Fibroblast of lung (primary cell): ENCODE measurements at regions not wholly inside any gene's neighbourhood (a gene's known extent, or its start where the extent isn't known, plus 50 kb on each side); places are given as distances from the start of the nearest gene placed in this dataset.

ENCODE experiments used
- DNase-seq, 2 donors: peaks; one replicate each; pipeline versions ENCODE4 v3.0.0 to v3.0.0-alpha.2; 2010; ENCODE audit warnings: low read depth in 2 of 2
- H2AFZ ChIP-seq: 2 replicates; pipeline ENCODE4 v1.5.1; 2012; ENCODE audit warnings: low read length, control low read depth, inconsistent platforms
- H3K27ac ChIP-seq: 2 replicates; pipeline ENCODE4 v1.5.1; 2011; ENCODE audit warnings: low read length, control low read depth; ENCODE audit not compliant: insufficient read depth
- H3K27me3 ChIP-seq: 2 replicates; pipeline ENCODE4 v1.5.1; 2011; ENCODE audit warnings: mild to moderate bottlenecking, low read length; ENCODE audit not compliant: control insufficient read depth, insufficient read depth
- H3K36me3 ChIP-seq: 2 replicates; pipeline ENCODE4 v1.5.1; 2011; ENCODE audit warnings: low read length; ENCODE audit not compliant: control insufficient read depth, insufficient read depth
- H3K4me1 ChIP-seq: 2 replicates; pipeline ENCODE4 v1.5.1; 2011; ENCODE audit warnings: low read length; ENCODE audit not compliant: control insufficient read depth, insufficient read depth; ENCODE audit errors: extremely low read depth
- H3K4me2 ChIP-seq: 2 replicates; pipeline ENCODE4 v1.5.1; 2011; ENCODE audit warnings: low read length, control low read depth; ENCODE audit not compliant: insufficient read depth; ENCODE audit errors: extremely low read depth
- H3K4me3 ChIP-seq, 4 experiments: fragments of 200-600 bp in 1 of 4; sonication (generic) in 1 of 4; replicated peaks in 1 of 4; 2 replicates each; pipeline ENCODE4 v1.5.1; 2011 to 2016; ENCODE audit warnings: low read length in 4 of 4, low read depth in 3 of 4, mild to moderate bottlenecking in 3 of 4, control low read depth in 2 of 4, inconsistent platforms in 1 of 4, mixed read lengths in 1 of 4; ENCODE audit not compliant: insufficient read depth in 1 of 4; ENCODE audit errors: control extremely low read depth in 1 of 4
- H3K79me2 ChIP-seq: 2 replicates; pipeline ENCODE4 v1.5.1; 2012; ENCODE audit warnings: mild to moderate bottlenecking, low read length, inconsistent platforms; ENCODE audit not compliant: control insufficient read depth, insufficient read depth
- H3K9ac ChIP-seq: 2 replicates; pipeline ENCODE4 v1.5.1; 2011; ENCODE audit warnings: mild to moderate bottlenecking, low read length, control low read depth; ENCODE audit not compliant: insufficient read depth
- H3K9me3 ChIP-seq: 2 replicates; pipeline ENCODE4 v1.5.1; 2012; ENCODE audit warnings: low read depth, low read length; ENCODE audit not compliant: control insufficient read depth, insufficient read depth
- H4K20me1 ChIP-seq: 2 replicates; pipeline ENCODE4 v1.5.1; 2011; ENCODE audit warnings: low read length; ENCODE audit not compliant: control insufficient read depth, insufficient read depth; ENCODE audit errors: extremely low read depth
- CTCF ChIP-seq, 2 donors: IDR thresholded peaks in 1 of 2; conservative IDR thresholded peaks in 1 of 2; 1 replicate in 1 of 2; 2 replicates in 1 of 2; pipeline ENCODE4 v1.5.1; 2011 to 2012; ENCODE audit warnings: low read length in 2 of 2, control low read depth in 1 of 2, inconsistent platforms in 1 of 2, low read depth in 1 of 2, mild to moderate bottlenecking in 1 of 2
- EZH2 ChIP-seq: IDR thresholded peaks from 2 replicates; pipeline ENCODE4 v1.5.1; 2012; ENCODE audit warnings: low read length, control low read depth, mild to moderate bottlenecking; ENCODE audit errors: missing control alignments

GRCh38 chr10:59102394-59102793 lies 74.0 kb upstream of the PHYHIPL start:
- H2AFZ ChIP-seq: no peak overlapping the region
- no peak for DNase-seq
- no peaks in the 10 kb centered on the region for H3K79me2 ChIP-seq
- no peak overlapping the region for H3K9ac ChIP-seq
- peaks cover 2% of the 10 kb centered on the region for H3K4me1 ChIP-seq
- H3K9me3 ChIP-seq: no peaks in the 10 kb centered on the region
- H3K27me3 ChIP-seq: no peaks in the 10 kb centered on the region
- H4K20me1 ChIP-seq: no peaks in the 10 kb centered on the region
- no peak for TF ChIP-seq CTCF (conservative IDR thresholded peaks at IDR 0.05 in 1 of 2, IDR thresholded peaks at IDR 0.05 in 1 of 2; ENCODE audit: low read depth in 1 of 2, low read length in 2 of 2)
- no peak for TF ChIP-seq EZH2
- no peak overlapping the region for H3K4me2 ChIP-seq
- H3K4me3 ChIP-seq: no peak overlapping the region
- no peaks in the 10 kb centered on the region for H3K36me3 ChIP-seq
- H3K27ac ChIP-seq: no peak overlapping the region

GRCh38 chr10:59104186-59104585 lies 72.3 kb upstream of the PHYHIPL start:
- Histone ChIP-seq H3K36me3 (no peaks in the 10 kb centered on the region), H3K9me3 (no peaks in the 10 kb centered on the region), H4K20me1 (no peaks in the 10 kb centered on the region), H3K79me2 (no peaks in the 10 kb centered on the region), H3K4me2 (no peak overlapping the region), H3K9ac (no peak overlapping the region), H3K27ac (no peak overlapping the region), H3K4me1 (no peaks in the 10 kb centered on the region), H3K27me3 (no peaks in the 10 kb centered on the region), H3K4me3 (no peak overlapping the region), H2AFZ (no peak overlapping the region)
- TF ChIP-seq EZH2 (no peak), CTCF (conservative IDR thresholded peaks at IDR 0.05 in 1 of 2, IDR thresholded peaks at IDR 0.05 in 1 of 2; ENCODE audit: low read depth in 1 of 2, low read length in 2 of 2) (no peak)
- no peak for DNase-seq

GRCh38 chr10:59106441-59106840 lies 70.0 kb upstream of the PHYHIPL start:
- H3K36me3 ChIP-seq: no peaks in the 10 kb centered on the region
- no peaks in the 10 kb centered on the region for H3K9me3 ChIP-seq
- DNase-seq: no peak
- TF ChIP-seq CTCF (conservative IDR thresholded peaks at IDR 0.05 in 1 of 2, IDR thresholded peaks at IDR 0.05 in 1 of 2; ENCODE audit: low read depth in 1 of 2, low read length in 2 of 2) (no peak), EZH2 (no peak)
- no peaks in the 10 kb centered on the region for H3K4me1 ChIP-seq
- H3K27ac ChIP-seq: no peak overlapping the region
- no peaks in the 10 kb centered on the region for H3K27me3 ChIP-seq
- no peak overlapping the region for H3K4me2 ChIP-seq
- no peak overlapping the region for H2AFZ ChIP-seq
- H3K4me3 ChIP-seq: no peak overlapping the region
- no peak overlapping the region for H3K9ac ChIP-seq
- no peaks in the 10 kb centered on the region for H3K79me2 ChIP-seq
- no peaks in the 10 kb centered on the region for H4K20me1 ChIP-seq
